HCT116 (cell line): ENCODE measurements at regions not wholly inside any gene's neighbourhood (a gene's known extent, or its start where the extent isn't known, plus 50 kb on each side); places are given as distances from the start of the nearest gene placed in this dataset.

Experiments
- ATAC-seq: fragments of 200-7000 bp; cut with Tn5 transposase; 2 replicates; pipeline ENCODE4 v1.9.1; 2020; ENCODE audit warnings: mild to moderate bottlenecking, moderate library complexity
- BruUV-seq: library from RNA; stranded (reverse); fragments of 400-500 nt; replicated peaks from 2 replicates; lab custom pipeline; 2021; lab: Mats Ljungman, UMichigan
- CTCF ChIA-PET: fragments of 300-600 bp; sonication (Branson Sonifier 250); formaldehyde crosslinking; loops from one replicate; lab custom pipeline; 2021; ENCODE audit warnings: antibody characterized with exemption; lab: Charles Lee
- POLR2A ChIA-PET: fragments of 300-600, 350-600 bp; sonication (Branson Sonifier 250); formaldehyde crosslinking; loops from one replicate; lab custom pipeline; 2021; ENCODE audit warnings: antibody characterized with exemption; lab: Charles Lee
- RAD21 ChIA-PET, 2 experiments: fragments of 300-600 bp; sonication (Branson Sonifier 250); formaldehyde crosslinking; loops; one replicate each; lab custom pipeline; 2023; ENCODE audit warnings: low total read pairs in 2 of 2; ENCODE audit not compliant: uncharacterized antibody in 2 of 2, unreplicated experiment in 2 of 2, low non-redundant PET in 1 of 2; lab: Charles Lee
- DNase-seq: peaks from one replicate; pipeline ENCODE4 v3.0.0-alpha.2; 2010; ENCODE audit warnings: low read depth, low spot score
- H2AFZ ChIP-seq: fragments of 200-600 bp; shearing (Covaris generic), sonication (generic); 2 replicates; pipeline ENCODE4 v1.6.1; 2017; ENCODE audit warnings: low read depth, mixed run types, mixed read lengths, antibody characterized with exemption, low read length; ENCODE audit not compliant: poor library complexity, severe bottlenecking
- H3K27ac ChIP-seq: 2 replicates; pipeline ENCODE4 v1.5.1; 2012; ENCODE audit warnings: low read depth, low read length
- H3K27me3 ChIP-seq: fragments of 200-600 bp; sonication (generic); 2 replicates; pipeline ENCODE4 v1.6.1; 2016; ENCODE audit warnings: mixed run types, low read length, mixed read lengths; ENCODE audit not compliant: insufficient read depth
- H3K36me3 ChIP-seq, 2 experiments: fragments of 200-500 bp in 1 of 2; fragments of 200-600 bp in 1 of 2; sonication (Bioruptor generic) in 1 of 2; sonication (generic) in 1 of 2; 2 replicates each; pipeline versions ENCODE4 v1.5.1 to v1.6.1; 2014 to 2016; ENCODE audit warnings: low read length in 2 of 2, inconsistent platforms in 1 of 2, mixed read lengths in 1 of 2, mixed run types in 1 of 2; ENCODE audit not compliant: insufficient read depth in 2 of 2, control insufficient read depth in 1 of 2
- H3K4me1 ChIP-seq, 2 experiments: fragments of 200-600 bp in 1 of 2; sonication (generic) in 1 of 2; 2 replicates each; pipeline versions ENCODE4 v1.5.1 to v1.6.1; 2012 to 2017; ENCODE audit warnings: low read length in 2 of 2, inconsistent platforms in 1 of 2, mild to moderate bottlenecking in 1 of 2, mixed read lengths in 1 of 2, mixed run types in 1 of 2, moderate library complexity in 1 of 2; ENCODE audit not compliant: insufficient read depth in 2 of 2, control insufficient read depth in 1 of 2
- H3K4me2 ChIP-seq: fragments of 200-600 bp; sonication (generic); 2 replicates; pipeline ENCODE4 v1.6.1; 2017; ENCODE audit warnings: mixed run types, low read length, mixed read lengths
- H3K4me3 ChIP-seq, 2 experiments: fragments of 200-600 bp in 1 of 2; sonication (generic) in 1 of 2; replicated peaks in 1 of 2; 2 replicates each; pipeline ENCODE4 v1.5.1; 2011 to 2016; ENCODE audit warnings: low read length in 2 of 2, control low read depth in 1 of 2, low read depth in 1 of 2, mild to moderate bottlenecking in 1 of 2, mixed read lengths in 1 of 2, mixed run types in 1 of 2
- H3K79me2 ChIP-seq: fragments of 200-600 bp; sonication (generic); 2 replicates; pipeline ENCODE4 v1.6.1; 2017; ENCODE audit warnings: mild to moderate bottlenecking, mixed run types, low read length, moderate library complexity, mixed read lengths; ENCODE audit not compliant: insufficient read depth
- H3K9ac ChIP-seq: fragments of 200-600 bp; sonication (generic); 2 replicates; pipeline ENCODE4 v1.6.1; 2016; ENCODE audit warnings: low read length, mixed read lengths
- H3K9me2 ChIP-seq: fragments of 200-600 bp; sonication (generic), shearing (Covaris generic); 2 replicates; pipeline ENCODE4 v1.6.1; 2017; ENCODE audit warnings: mixed run types, mild to moderate bottlenecking, moderate library complexity; ENCODE audit not compliant: insufficient read depth
- H3K9me3 ChIP-seq, 2 experiments: fragments of 200-500 bp in 1 of 2; fragments of 200-600 bp in 1 of 2; sonication (Bioruptor generic) in 1 of 2; sonication (generic) in 1 of 2; 2 replicates each; pipeline ENCODE4 v1.6.1; 2014 to 2017; ENCODE audit warnings: low read length in 2 of 2, mixed read lengths in 2 of 2, inconsistent platforms in 1 of 2, low read depth in 1 of 2, mild to moderate bottlenecking in 1 of 2, mixed run types in 1 of 2, moderate library complexity in 1 of 2; ENCODE audit not compliant: control insufficient read depth in 1 of 2, insufficient read depth in 1 of 2
- H4K20me1 ChIP-seq: fragments of 200-600 bp; sonication (generic), shearing (Covaris generic); 2 replicates; pipeline ENCODE4 v1.6.1; 2017; ENCODE audit warnings: mixed run types, mild to moderate bottlenecking, moderate library complexity; ENCODE audit not compliant: insufficient read depth
- CBX3 ChIP-seq: IDR thresholded peaks from 2 replicates; pipeline ENCODE4 v1.6.1; 2012; ENCODE audit warnings: low read depth
- CEBPB ChIP-seq: IDR thresholded peaks from 2 replicates; pipeline ENCODE4 v1.6.1; 2012; ENCODE audit warnings: low read depth
- EGR1 ChIP-seq: IDR thresholded peaks from 2 replicates; pipeline ENCODE4 v1.6.1; 2012; ENCODE audit warnings: low read depth
- EZH2 ChIP-seq: fragments of 200-600 bp; sonication (generic); IDR thresholded peaks from 2 replicates; pipeline ENCODE4 v1.6.1; 2017; ENCODE audit warnings: antibody characterized with exemption, mixed run types
- EZH2phosphoT487 ChIP-seq: fragments of 200-600 bp; IDR thresholded peaks from 2 replicates; pipeline ENCODE4 v1.6.1; 2018; ENCODE audit warnings: antibody characterized with exemption, borderline replicate concordance
- FOSL1 ChIP-seq: IDR thresholded peaks from 2 replicates; pipeline ENCODE4 v1.6.1; 2012; ENCODE audit warnings: low read depth
- JUND ChIP-seq: IDR thresholded peaks from 2 replicates; pipeline ENCODE4 v1.6.1; 2012
- POLR2A ChIP-seq: IDR thresholded peaks from 2 replicates; pipeline ENCODE4 v1.7.0; 2011; ENCODE audit warnings: borderline replicate concordance; ENCODE audit not compliant: insufficient read depth, insufficient read length; ENCODE audit errors: extremely low read depth
- POLR2AphosphoS5 ChIP-seq: IDR thresholded peaks from 2 replicates; pipeline ENCODE4 v1.6.1; 2011; ENCODE audit warnings: mild to moderate bottlenecking, low read depth, low read length, moderate library complexity
- SP1 ChIP-seq: IDR thresholded peaks from 2 replicates; pipeline ENCODE4 v1.6.1; 2012; ENCODE audit warnings: low read depth
- SRF ChIP-seq: IDR thresholded peaks from 2 replicates; pipeline ENCODE4 v1.6.1; 2012; ENCODE audit warnings: low read depth
- TCF7L2 ChIP-seq: IDR thresholded peaks from 2 replicates; pipeline ENCODE4 v1.7.0; 2011; ENCODE audit warnings: borderline replicate concordance, inconsistent platforms; ENCODE audit not compliant: insufficient read depth, insufficient read length; ENCODE audit errors: extremely low read depth
- YY1 ChIP-seq: IDR thresholded peaks from 2 replicates; pipeline ENCODE4 v1.6.1; 2011; ENCODE audit warnings: low read length, low read depth, moderate library complexity, mild to moderate bottlenecking; ENCODE audit not compliant: insufficient replicate concordance; ENCODE audit errors: extremely low read depth
- ZNF274 ChIP-seq: fragments of 200-500 bp; sonication (Bioruptor generic); IDR thresholded peaks from 2 replicates; pipeline ENCODE4 v1.6.1; 2014; ENCODE audit warnings: mild to moderate bottlenecking, low read depth, low read length, inconsistent platforms
- intact Hi-C: fragments of 100-400 bp; cut with micrococcal nuclease; formaldehyde crosslinking; loops from 2 replicates; pipeline ENCODE4 v1.10.0; 2022
- TF ChIP-seq, protein P1 (sequence below): IDR thresholded peaks from 2 replicates; pipeline ENCODE4 v1.6.1; 2011; ENCODE audit warnings: mild to moderate bottlenecking, low read length, moderate library complexity; ENCODE audit not compliant: insufficient replicate concordance; ENCODE audit errors: extremely low read depth
- TF ChIP-seq, protein P2 (sequence below): IDR thresholded peaks from 2 replicates; pipeline ENCODE4 v1.6.1; 2012; ENCODE audit warnings: low read depth
- TF ChIP-seq, protein P3 (sequence below), 3 experiments: fragments of 200-600 bp in 1 of 3; sonication (generic) in 1 of 3; IDR thresholded peaks in 2 of 3; conservative IDR thresholded peaks in 1 of 3; 2 replicates each; pipeline ENCODE4 v1.5.1; 2012 to 2017; ENCODE audit warnings: low read depth in 2 of 3, low read length in 2 of 3, antibody characterized with exemption in 1 of 3, borderline replicate concordance in 1 of 3, control low read depth in 1 of 3, mild to moderate bottlenecking in 1 of 3, mixed read lengths in 1 of 3, mixed run types in 1 of 3, moderate library complexity in 1 of 3; ENCODE audit not compliant: insufficient read depth in 1 of 3

DNA sequence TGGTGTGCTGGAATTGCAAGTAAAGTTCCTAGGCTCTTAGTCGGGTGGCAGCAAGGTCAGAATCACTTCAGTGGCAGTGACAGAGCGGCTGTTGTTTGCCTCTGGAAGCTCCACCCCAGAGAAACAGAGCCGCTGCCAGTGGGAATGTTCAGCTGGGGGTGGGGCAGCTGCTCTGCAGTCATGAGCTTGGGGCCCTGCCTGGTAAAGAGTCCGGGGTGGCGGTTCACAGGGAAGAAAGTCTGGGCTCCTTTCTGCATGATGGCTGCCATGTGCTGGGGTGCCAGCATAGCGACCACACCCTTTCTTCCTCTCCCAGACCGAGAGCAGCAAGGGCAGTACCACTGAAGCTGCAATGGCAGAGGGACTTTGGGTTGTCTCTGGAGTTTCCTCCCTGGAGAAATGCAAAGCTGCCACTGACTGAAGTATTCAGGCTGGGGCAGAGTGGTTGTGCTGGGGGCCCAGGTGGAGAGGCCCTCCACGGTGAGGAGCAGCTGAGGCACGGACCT is 108.8 kb upstream of the CENPE start:
- POLR2A ChIA-PET: interaction anchor here (0.8 kb wide), 1 partner anchor 13 kb away, joined by 3 read pairs; no protein-coding TSS in a partner anchor
- H4K20me1 ChIP-seq: no peaks in the 10 kb centered on the region
- H3K9ac ChIP-seq: no peak overlapping the region
- no TSS peak for BruUV-seq
- H3K79me2 ChIP-seq: no peaks in the 10 kb centered on the region
- no peaks in the 10 kb centered on the region for H3K36me3 ChIP-seq
- no peaks in the 10 kb centered on the region for H3K9me2 ChIP-seq
- RAD21 ChIA-PET: no interaction called here
- H3K27me3 ChIP-seq: no peaks in the 10 kb centered on the region
- peaks cover 2 to 6% of the 10 kb centered on the region in 2 experiments; a peak in 2 of 4 replicates for H3K4me1 ChIP-seq
- no peaks in the 10 kb centered on the region for H3K9me3 ChIP-seq
- intact Hi-C loops: no loop called here
- DNase-seq (no peak), ATAC-seq (no peak)
- no peak overlapping the region for H3K4me3 ChIP-seq
- no peak overlapping the region for H3K27ac ChIP-seq
- CTCF ChIA-PET: no interaction called here
- no peak overlapping the region for H2AFZ ChIP-seq
- TF ChIP-seq JUND (no peak), SP1 (no peak), POLR2A (no peak), EZH2 (no peak), EGR1 (no peak), TCF7L2 (no peak), ZNF274 (no peak), EZH2phosphoT487 (no peak), YY1 (no peak), SRF (no peak), POLR2AphosphoS5 (no peak), CBX3 (no peak), CEBPB (no peak), FOSL1 (no peak)
- TF ChIP-seq, protein P1, sequence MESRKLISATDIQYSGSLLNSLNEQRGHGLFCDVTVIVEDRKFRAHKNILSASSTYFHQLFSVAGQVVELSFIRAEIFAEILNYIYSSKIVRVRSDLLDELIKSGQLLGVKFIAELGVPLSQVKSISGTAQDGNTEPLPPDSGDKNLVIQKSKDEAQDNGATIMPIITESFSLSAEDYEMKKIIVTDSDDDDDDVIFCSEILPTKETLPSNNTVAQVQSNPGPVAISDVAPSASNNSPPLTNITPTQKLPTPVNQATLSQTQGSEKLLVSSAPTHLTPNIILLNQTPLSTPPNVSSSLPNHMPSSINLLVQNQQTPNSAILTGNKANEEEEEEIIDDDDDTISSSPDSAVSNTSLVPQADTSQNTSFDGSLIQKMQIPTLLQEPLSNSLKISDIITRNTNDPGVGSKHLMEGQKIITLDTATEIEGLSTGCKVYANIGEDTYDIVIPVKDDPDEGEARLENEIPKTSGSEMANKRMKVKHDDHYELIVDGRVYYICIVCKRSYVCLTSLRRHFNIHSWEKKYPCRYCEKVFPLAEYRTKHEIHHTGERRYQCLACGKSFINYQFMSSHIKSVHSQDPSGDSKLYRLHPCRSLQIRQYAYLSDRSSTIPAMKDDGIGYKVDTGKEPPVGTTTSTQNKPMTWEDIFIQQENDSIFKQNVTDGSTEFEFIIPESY: no peak
- TF ChIP-seq, protein P2, sequence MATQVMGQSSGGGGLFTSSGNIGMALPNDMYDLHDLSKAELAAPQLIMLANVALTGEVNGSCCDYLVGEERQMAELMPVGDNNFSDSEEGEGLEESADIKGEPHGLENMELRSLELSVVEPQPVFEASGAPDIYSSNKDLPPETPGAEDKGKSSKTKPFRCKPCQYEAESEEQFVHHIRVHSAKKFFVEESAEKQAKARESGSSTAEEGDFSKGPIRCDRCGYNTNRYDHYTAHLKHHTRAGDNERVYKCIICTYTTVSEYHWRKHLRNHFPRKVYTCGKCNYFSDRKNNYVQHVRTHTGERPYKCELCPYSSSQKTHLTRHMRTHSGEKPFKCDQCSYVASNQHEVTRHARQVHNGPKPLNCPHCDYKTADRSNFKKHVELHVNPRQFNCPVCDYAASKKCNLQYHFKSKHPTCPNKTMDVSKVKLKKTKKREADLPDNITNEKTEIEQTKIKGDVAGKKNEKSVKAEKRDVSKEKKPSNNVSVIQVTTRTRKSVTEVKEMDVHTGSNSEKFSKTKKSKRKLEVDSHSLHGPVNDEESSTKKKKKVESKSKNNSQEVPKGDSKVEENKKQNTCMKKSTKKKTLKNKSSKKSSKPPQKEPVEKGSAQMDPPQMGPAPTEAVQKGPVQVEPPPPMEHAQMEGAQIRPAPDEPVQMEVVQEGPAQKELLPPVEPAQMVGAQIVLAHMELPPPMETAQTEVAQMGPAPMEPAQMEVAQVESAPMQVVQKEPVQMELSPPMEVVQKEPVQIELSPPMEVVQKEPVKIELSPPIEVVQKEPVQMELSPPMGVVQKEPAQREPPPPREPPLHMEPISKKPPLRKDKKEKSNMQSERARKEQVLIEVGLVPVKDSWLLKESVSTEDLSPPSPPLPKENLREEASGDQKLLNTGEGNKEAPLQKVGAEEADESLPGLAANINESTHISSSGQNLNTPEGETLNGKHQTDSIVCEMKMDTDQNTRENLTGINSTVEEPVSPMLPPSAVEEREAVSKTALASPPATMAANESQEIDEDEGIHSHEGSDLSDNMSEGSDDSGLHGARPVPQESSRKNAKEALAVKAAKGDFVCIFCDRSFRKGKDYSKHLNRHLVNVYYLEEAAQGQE: no peak
- TF ChIP-seq, protein P3, sequence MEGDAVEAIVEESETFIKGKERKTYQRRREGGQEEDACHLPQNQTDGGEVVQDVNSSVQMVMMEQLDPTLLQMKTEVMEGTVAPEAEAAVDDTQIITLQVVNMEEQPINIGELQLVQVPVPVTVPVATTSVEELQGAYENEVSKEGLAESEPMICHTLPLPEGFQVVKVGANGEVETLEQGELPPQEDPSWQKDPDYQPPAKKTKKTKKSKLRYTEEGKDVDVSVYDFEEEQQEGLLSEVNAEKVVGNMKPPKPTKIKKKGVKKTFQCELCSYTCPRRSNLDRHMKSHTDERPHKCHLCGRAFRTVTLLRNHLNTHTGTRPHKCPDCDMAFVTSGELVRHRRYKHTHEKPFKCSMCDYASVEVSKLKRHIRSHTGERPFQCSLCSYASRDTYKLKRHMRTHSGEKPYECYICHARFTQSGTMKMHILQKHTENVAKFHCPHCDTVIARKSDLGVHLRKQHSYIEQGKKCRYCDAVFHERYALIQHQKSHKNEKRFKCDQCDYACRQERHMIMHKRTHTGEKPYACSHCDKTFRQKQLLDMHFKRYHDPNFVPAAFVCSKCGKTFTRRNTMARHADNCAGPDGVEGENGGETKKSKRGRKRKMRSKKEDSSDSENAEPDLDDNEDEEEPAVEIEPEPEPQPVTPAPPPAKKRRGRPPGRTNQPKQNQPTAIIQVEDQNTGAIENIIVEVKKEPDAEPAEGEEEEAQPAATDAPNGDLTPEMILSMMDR (IDR thresholded peaks at IDR 0.05 in 2 of 3, conservative IDR thresholded peaks at IDR 0.05 in 1 of 3; ENCODE audit: borderline replicate concordance in 1 of 3, insufficient read depth in 1 of 3, low read depth in 2 of 3, low read length in 2 of 3): no peak
- no peak overlapping the region for H3K4me2 ChIP-seq
